GM12873 (cell line): ENCODE measurements at regions not wholly inside any gene's neighbourhood (a gene's known extent, or its start where the extent isn't known, plus 50 kb on each side); places are given as distances from the start of the nearest gene placed in this dataset.

Experiments
- TF ChIP-seq, protein P1 (sequence below): IDR thresholded peaks from 2 replicates; pipeline ENCODE4 v1.5.1; 2012; ENCODE audit warnings: low read depth, mild to moderate bottlenecking, moderate library complexity, low read length, control low read depth; ENCODE audit not compliant: insufficient read depth; ENCODE audit errors: missing control alignments

DNA sequence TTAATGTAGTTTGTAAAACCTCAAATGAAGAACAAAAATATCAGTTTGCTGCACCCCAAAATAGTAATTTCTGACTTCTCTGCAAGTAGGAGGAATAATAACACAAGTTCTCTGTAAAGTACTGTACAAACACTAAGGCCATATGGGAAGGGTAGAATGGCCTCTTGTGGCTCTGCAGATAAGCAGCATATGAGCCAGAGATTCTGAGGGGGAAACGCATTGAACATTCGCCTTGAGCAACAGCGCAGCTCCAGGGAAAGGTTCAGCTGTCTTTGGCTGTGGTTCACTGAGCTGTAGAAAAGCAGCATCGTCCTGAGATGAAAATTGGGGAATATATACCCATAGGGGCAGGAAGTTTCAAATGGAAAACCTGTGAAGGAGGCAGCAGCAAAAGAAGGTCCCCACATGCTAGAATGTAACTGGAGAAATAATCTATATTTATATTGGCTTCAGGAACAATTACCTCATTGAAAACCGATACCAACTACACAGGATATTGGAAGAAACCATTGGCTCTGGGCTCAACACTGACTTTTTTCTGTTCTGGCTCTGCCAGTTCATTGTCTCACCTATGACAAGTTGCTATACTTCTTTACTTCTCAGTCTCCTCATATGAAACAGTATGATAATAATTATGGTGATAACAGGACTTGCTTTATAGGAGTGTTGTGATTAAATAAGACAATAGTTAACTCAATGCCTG, 357.6 kb upstream of the CPEB2 start:
- TF ChIP-seq, protein P1, sequence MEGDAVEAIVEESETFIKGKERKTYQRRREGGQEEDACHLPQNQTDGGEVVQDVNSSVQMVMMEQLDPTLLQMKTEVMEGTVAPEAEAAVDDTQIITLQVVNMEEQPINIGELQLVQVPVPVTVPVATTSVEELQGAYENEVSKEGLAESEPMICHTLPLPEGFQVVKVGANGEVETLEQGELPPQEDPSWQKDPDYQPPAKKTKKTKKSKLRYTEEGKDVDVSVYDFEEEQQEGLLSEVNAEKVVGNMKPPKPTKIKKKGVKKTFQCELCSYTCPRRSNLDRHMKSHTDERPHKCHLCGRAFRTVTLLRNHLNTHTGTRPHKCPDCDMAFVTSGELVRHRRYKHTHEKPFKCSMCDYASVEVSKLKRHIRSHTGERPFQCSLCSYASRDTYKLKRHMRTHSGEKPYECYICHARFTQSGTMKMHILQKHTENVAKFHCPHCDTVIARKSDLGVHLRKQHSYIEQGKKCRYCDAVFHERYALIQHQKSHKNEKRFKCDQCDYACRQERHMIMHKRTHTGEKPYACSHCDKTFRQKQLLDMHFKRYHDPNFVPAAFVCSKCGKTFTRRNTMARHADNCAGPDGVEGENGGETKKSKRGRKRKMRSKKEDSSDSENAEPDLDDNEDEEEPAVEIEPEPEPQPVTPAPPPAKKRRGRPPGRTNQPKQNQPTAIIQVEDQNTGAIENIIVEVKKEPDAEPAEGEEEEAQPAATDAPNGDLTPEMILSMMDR, result no peak

DNA sequence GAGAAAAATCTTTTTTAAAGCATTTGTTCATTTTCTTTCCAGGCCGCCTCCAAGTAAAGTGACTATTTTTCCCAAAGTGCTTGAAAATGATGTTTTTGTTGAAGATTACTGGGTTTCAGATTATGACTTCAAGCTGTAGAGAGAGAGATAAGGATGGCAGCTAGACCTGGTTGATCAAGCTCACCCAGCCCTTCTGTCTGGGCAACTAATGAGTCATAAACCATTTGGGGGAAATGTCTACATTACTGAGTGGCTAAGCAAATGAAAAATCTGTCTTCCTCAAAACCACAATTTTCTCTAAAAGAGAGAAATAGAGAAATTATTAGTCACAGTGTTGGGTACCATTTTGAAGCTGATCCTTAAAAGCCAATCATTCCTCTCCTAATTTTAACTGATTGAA, 355.4 kb upstream of the CPEB2 start:
- TF ChIP-seq, protein P1, result no peak

DNA sequence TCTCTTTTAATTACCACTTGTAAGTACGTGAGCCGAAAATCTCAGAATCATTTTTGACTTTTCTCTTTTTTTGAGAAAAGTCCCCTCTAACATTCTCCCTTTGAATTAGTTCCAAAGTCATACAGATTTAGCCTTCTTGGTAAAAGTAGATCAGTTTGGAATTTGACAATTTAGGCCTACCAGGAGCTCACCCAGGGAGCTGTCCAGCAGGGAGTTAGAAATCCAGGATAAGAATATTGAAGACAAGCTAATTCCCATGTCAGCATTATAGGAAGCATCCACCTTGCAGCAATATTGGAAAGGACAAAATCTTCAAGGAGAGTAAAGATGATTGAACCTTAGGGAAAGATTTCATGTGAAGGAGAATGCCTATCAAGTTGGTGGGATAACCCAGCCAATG, 352.2 kb upstream of the CPEB2 start:
- TF ChIP-seq, protein P1, result no peak

DNA sequence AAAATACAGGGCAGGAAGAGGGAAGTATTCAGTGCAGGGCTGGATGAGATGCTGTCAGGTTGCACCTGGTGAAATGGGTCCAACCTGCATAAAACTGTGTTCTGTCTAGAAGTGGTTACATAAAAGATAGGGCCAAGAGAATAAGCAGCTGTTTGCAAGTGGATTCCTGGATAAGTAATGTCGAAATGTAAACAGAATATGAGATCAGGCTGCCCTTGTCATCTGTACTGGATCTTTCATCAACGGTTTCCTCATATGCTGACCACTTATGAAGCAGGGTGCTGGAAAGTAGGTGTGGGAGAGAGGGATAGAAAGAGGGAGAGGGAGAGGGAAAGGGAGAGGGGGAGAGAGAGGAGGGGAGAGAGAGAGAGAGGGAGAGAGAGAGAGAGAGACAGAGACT, 349.8 kb upstream of the CPEB2 start:
- TF ChIP-seq, protein P1, result no peak

DNA sequence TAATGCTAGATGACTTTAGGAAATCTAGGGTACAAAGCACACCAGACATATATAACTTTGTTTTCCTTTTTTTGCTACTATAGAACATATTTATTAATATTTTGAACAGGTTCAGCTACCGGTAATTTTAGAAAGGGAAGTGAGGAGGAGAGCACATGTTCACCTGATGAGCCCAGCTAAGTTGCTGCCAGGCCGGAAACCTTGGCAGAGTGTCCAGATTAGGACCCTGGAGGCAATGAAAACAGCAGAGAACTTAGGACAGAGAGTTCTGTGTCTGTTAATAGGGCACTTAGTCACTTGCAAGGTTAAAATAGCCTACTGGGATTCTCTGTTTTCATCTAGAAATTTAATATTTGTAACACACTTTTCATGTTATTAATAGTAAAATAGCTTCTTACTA, 348.9 kb upstream of the CPEB2 start:
- TF ChIP-seq, protein P1, result no peak

DNA sequence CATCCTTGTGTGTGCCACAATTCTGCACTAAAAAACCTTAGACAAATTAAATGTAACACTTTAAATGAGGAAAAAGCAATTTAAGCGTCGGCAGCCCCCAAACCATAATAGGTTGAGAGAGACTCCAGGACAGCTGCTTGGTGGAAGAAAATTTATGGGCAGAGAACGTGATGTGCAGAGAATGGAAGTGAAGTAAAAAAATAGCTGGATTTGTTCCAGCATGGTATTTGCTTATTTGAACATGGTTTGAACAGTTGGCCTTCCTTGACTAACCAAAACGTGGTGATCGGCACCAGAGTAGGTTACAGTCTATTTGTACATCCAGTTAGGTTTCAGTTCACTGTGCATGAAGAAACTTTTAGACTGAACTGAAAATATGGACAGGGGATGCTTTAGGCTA, 343.0 kb upstream of the CPEB2 start:
- TF ChIP-seq, protein P1, result no peak

DNA sequence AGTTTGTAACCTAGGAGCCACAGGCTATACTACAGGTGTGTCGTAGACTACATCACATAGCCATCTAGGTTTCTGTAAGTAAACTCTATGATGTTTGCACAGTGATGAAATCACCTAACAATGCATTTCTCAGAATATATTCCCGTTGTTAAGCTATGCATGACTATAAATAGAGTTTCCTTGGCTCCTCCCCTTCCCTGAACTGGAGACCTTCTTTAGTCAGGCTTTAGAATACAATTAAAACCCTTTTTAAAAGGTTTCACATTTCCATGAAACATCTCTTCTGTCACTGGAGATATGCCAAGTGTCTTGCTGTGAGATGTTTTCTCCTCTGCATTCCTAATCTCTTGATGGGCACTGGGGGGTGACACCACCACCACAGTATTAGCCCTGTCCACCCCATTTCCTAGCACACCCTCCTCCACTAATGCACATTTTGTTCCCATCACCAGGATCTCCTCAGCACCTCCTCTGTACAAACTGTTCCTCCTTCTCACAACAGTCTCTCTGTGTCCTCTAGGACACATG, 334.6 kb upstream of the CPEB2 start:
- TF ChIP-seq, protein P1, result no peak
